Gastrocnemius medialis (tissue), 4 donors: ENCODE measurements at regions not wholly inside any gene's neighbourhood (a gene's known extent, or its start where the extent isn't known, plus 50 kb on each side); places are given as distances from the start of the nearest gene placed in this dataset.
A peak's percentile ranks its signal among the peaks of the same experiment; 100 is the strongest.

Source experiments
- ATAC-seq, 2 donors: fragments of 150-250 bp; one replicate each; pipeline ENCODE4 v1.9.1; 2016
- DNase-seq, 2 donors: peaks; one replicate each; pipeline ENCODE4 v3.0.0-alpha.2; 2019
- H3K27ac ChIP-seq, 4 donors: fragments of 200-600 bp; sonication (generic); 1 replicate in 1 of 4; 2 replicates in 3 of 4; pipeline ENCODE4 v1.5.1; 2016 to 2018; ENCODE audit warnings: mild to moderate bottlenecking in 2 of 4, moderate library complexity in 1 of 4
- H3K27me3 ChIP-seq, 3 donors: fragments of 200-600 bp; sonication (generic) in 2 of 3; 1 replicate in 1 of 3; 2 replicates in 2 of 3; pipeline versions ENCODE4 v1.5.1 to v1.6.0; 2016 to 2019; ENCODE audit warnings: mild to moderate bottlenecking in 1 of 3, moderate library complexity in 1 of 3
- H3K36me3 ChIP-seq, 2 donors: fragments of 200-600 bp; sonication (generic) in 1 of 2; one replicate each; pipeline ENCODE4 v1.5.1; 2017 to 2018
- H3K4me1 ChIP-seq, 2 donors: fragments of 200-600 bp; sonication (generic) in 1 of 2; one replicate each; pipeline ENCODE4 v1.5.1; 2016 to 2017; ENCODE audit warnings: mild to moderate bottlenecking in 2 of 2
- H3K4me3 ChIP-seq, 4 donors: fragments of 200-600 bp; sonication (generic) in 3 of 4; 1 replicate in 1 of 4; 2 replicates in 3 of 4; pipeline ENCODE4 v1.5.1; 2016 to 2019; ENCODE audit warnings: mild to moderate bottlenecking in 2 of 4
- H3K9me3 ChIP-seq, 3 donors: fragments of 200-600 bp; sonication (generic) in 2 of 3; 1 replicate in 1 of 3; 2 replicates in 2 of 3; pipeline ENCODE4 v1.5.1; 2016 to 2019
- POLR2A ChIP-seq, 2 donors: fragments of 450-650 bp; IDR thresholded peaks; one replicate each; pipeline ENCODE4 v1.6.1; 2017; ENCODE audit warnings: antibody characterized with exemption in 2 of 2, mild to moderate bottlenecking in 2 of 2, moderate library complexity in 2 of 2
- in situ Hi-C, 4 donors: fragments of 200-750 bp; cut with MboI; loops; one replicate each; pipeline versions ENCODE4 v1.15.0 to v1.8.0; 2017; ENCODE audit warnings: low sequenced_read_pairs in 4 of 4
- intact Hi-C: fragments of 100-400 bp; cut with DNase I; formaldehyde crosslinking; loops from one replicate; pipeline ENCODE4 v1.15.1; 2023; ENCODE audit warnings: low total_unique reads
- TF ChIP-seq, protein P1 (sequence below), 5 experiments: fragments of 450-650 bp in 3 of 5; fragments of 200-600 bp in 2 of 5; sonication (generic) in 2 of 5; IDR thresholded peaks in 4 of 5; conservative IDR thresholded peaks in 1 of 5; 1 replicate in 4 of 5; 2 replicates in 1 of 5; pipeline ENCODE4 v1.5.1; 2016 to 2019; ENCODE audit warnings: antibody characterized with exemption in 5 of 5, mild to moderate bottlenecking in 3 of 5, moderate library complexity in 3 of 5

DNA sequence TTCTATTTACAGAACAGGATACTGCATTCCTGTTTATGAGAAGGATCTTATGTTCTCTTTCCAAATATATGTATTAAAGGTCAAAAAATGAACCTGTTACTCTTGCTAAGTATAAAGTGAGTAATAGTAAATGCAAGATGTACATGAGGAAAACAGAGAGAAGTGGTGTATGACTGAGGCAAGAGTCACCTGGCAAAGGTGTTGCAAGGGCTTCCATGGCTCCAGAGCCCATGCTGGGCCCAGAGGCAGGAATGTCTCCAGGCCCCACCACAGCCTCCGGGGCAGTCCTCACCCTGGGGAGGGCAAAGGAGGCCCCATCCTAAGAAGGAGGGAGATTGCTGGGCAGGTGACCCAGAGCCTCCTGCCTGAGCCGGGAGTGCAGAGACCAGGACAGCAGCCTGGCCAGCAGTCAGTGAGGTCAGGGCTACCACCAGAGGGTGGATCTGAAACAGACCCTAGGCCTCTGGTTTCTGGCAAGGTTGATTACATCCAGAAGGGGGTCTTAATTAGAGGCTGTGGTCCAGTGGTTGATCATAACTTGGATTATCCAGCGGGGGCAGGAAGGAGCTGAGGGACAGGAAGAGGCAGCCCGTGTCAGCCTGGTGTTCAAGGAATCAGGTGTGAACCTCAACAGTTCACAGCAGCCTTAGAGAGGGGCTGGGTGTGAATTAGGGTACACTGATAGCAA lies 57.3 kb upstream of the CPLX2 start:
- ATAC-seq (no peak), DNase-seq (no peak)
- Histone ChIP-seq H3K27ac (no peak overlapping the region), H3K36me3 (no peaks in the 10 kb centered on the region), H3K9me3 (no peaks in the 10 kb centered on the region), H3K4me3 (no peak overlapping the region), H3K4me1 (no peaks in the 10 kb centered on the region), H3K27me3 (peaks cover 0 to 3% (median 0%) of the 10 kb centered on the region in 3 donors)
- TF ChIP-seq POLR2A (IDR thresholded peaks at IDR 0.05): no peak
- TF ChIP-seq, protein P1, sequence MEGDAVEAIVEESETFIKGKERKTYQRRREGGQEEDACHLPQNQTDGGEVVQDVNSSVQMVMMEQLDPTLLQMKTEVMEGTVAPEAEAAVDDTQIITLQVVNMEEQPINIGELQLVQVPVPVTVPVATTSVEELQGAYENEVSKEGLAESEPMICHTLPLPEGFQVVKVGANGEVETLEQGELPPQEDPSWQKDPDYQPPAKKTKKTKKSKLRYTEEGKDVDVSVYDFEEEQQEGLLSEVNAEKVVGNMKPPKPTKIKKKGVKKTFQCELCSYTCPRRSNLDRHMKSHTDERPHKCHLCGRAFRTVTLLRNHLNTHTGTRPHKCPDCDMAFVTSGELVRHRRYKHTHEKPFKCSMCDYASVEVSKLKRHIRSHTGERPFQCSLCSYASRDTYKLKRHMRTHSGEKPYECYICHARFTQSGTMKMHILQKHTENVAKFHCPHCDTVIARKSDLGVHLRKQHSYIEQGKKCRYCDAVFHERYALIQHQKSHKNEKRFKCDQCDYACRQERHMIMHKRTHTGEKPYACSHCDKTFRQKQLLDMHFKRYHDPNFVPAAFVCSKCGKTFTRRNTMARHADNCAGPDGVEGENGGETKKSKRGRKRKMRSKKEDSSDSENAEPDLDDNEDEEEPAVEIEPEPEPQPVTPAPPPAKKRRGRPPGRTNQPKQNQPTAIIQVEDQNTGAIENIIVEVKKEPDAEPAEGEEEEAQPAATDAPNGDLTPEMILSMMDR (IDR thresholded peaks at IDR 0.05 in 4 of 5, conservative IDR thresholded peaks at IDR 0.05 in 1 of 5): no peak
- intact Hi-C loops: no loop called here
- in situ Hi-C loops: no loop called here

DNA sequence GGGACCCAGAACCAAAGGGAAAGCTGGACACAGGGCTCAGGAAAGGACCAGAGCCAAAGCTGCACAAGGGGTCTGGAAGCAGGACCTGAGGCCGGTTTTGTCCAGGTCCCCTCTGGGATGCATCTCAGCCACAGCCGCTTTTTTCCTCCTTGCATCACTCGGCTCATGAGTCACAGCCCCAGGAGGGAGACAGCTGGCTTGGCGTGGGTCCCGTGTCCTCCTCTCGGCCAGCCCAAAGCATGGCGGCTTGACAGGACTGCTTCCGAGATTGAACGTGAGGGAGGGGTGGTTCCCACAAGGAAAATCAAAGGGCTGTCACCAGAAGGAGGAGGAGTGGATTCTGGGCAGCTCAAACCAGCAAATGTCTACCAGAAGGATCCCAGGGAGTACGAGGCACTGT lies 56.7 kb upstream of the CPLX2 start:
- peaks cover 0 to 3% (median 0%) of the 10 kb centered on the region in 3 donors for H3K27me3 ChIP-seq
- no peaks in the 10 kb centered on the region for H3K4me1 ChIP-seq
- no peaks in the 10 kb centered on the region for H3K36me3 ChIP-seq
- H3K27ac ChIP-seq: no peak overlapping the region
- H3K9me3 ChIP-seq: no peaks in the 10 kb centered on the region
- H3K4me3 ChIP-seq: no peak overlapping the region
- no peak for TF ChIP-seq POLR2A (IDR thresholded peaks at IDR 0.05)
- TF ChIP-seq, protein P1 (IDR thresholded peaks at IDR 0.05 in 4 of 5, conservative IDR thresholded peaks at IDR 0.05 in 1 of 5): no peak
- intact Hi-C loops: no loop called here
- in situ Hi-C loops: no loop called here
- DNase-seq: peak in 1 of 2 donors; percentile 17
- ATAC-seq: no peak

DNA sequence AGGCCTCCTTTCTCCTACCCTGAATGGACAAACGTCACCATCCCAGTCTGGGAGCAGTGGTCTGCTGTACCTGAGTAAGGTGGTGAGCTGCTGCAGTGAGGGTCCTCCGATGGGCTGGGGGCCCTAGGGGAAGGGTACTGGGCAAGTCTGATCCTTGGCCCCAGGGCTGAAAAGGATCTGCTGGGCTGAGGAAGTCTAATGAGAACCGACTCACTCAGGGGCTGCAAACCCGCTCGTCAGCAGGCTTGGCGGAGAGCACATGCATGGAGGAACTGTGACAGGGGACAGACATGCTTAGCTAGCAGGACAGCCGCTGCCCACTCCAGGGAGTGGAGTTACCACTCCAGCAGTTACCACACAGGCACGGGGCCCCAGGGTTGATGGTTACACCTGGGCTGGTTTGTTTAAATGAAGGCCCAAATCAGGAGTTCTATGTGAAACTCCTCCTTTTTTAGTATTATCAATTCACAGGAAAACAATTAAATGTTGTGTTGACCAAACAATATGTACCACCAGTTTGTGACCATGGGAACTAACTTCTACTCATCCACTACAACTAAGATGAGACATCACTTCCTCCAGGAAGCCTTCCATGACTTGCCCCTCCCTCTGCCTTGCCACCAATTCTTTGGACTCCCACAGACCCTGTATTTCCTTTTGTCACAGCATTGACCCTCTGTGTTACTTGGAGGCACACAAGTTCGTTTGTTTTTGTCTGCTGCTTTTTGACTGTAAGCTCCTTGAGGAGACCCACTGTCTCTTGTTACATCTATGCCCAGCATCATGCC lies 56.1 kb upstream of the CPLX2 start:
- ATAC-seq (no peak), DNase-seq (no peak)
- Histone ChIP-seq H3K27me3 (peaks cover 0 to 3% (median 0%) of the 10 kb centered on the region in 3 donors), H3K4me3 (no peak overlapping the region), H3K27ac (no peak overlapping the region), H3K9me3 (no peaks in the 10 kb centered on the region), H3K4me1 (no peaks in the 10 kb centered on the region), H3K36me3 (no peaks in the 10 kb centered on the region)
- TF ChIP-seq POLR2A (IDR thresholded peaks at IDR 0.05): no peak
- TF ChIP-seq, protein P1 (IDR thresholded peaks at IDR 0.05 in 4 of 5, conservative IDR thresholded peaks at IDR 0.05 in 1 of 5): no peak
- intact Hi-C loops (no loop called here), in situ Hi-C loops (no loop called here)

DNA sequence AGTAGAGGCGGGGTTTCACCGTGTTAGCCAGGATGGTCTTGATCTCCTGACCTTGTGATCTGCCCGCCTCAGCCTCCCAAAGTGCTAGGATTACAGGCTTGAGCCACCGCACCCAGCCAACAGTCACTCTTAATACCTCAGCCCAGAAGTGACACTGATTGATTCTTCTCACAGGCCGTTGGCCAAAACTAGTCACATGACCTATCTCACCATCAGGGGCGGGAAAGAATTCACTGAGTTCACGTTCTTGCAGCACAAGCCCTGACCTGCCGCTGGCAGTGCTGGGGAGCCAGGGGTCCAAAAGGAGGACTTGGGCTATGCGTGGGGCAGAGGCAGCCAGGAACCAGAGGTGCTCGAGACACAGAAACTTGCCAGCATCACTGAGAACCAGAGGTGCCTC lies 55.0 kb upstream of the CPLX2 start:
- Histone ChIP-seq H3K36me3 (no peaks in the 10 kb centered on the region), H3K4me3 (no peak overlapping the region), H3K4me1 (no peaks in the 10 kb centered on the region), H3K9me3 (no peaks in the 10 kb centered on the region), H3K27ac (no peak overlapping the region), H3K27me3 (peaks cover 0 to 3% (median 0%) of the 10 kb centered on the region in 3 donors)
- no peak for DNase-seq
- intact Hi-C loops: no loop called here
- in situ Hi-C loops: no loop called here
- TF ChIP-seq, protein P1 (IDR thresholded peaks at IDR 0.05 in 4 of 5, conservative IDR thresholded peaks at IDR 0.05 in 1 of 5): no peak
- TF ChIP-seq POLR2A (IDR thresholded peaks at IDR 0.05): no peak
- ATAC-seq: no peak
